DND-41 (cell line): ENCODE measurements at regions not wholly inside any gene's neighbourhood (a gene's known extent, or its start where the extent isn't known, plus 50 kb on each side); places are given as distances from the start of the nearest gene placed in this dataset.

ENCODE experiments used
- EZH2 ChIP-seq: IDR thresholded peaks from 3 replicates; pipeline ENCODE4 v1.6.1; 2012; ENCODE audit warnings: borderline replicate concordance, low read depth, mild to moderate bottlenecking, moderate library complexity, low read length, inconsistent platforms; ENCODE audit not compliant: severe bottlenecking
- TF ChIP-seq, protein P1 (sequence below): IDR thresholded peaks from 2 replicates; pipeline ENCODE4 v1.5.1; 2012; ENCODE audit warnings: borderline replicate concordance, low read length, moderate library complexity, mild to moderate bottlenecking; ENCODE audit not compliant: poor library complexity, severe bottlenecking; ENCODE audit errors: extremely low read depth

- TF ChIP-seq, protein P1, sequence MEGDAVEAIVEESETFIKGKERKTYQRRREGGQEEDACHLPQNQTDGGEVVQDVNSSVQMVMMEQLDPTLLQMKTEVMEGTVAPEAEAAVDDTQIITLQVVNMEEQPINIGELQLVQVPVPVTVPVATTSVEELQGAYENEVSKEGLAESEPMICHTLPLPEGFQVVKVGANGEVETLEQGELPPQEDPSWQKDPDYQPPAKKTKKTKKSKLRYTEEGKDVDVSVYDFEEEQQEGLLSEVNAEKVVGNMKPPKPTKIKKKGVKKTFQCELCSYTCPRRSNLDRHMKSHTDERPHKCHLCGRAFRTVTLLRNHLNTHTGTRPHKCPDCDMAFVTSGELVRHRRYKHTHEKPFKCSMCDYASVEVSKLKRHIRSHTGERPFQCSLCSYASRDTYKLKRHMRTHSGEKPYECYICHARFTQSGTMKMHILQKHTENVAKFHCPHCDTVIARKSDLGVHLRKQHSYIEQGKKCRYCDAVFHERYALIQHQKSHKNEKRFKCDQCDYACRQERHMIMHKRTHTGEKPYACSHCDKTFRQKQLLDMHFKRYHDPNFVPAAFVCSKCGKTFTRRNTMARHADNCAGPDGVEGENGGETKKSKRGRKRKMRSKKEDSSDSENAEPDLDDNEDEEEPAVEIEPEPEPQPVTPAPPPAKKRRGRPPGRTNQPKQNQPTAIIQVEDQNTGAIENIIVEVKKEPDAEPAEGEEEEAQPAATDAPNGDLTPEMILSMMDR: no peak
- no peak for TF ChIP-seq EZH2
These were observed 1134.3 kb upstream of the C9orf72 start for GRCh38 chr9:28707616-28708015.
